Mammary epithelial cell (primary cell): ENCODE measurements at regions not wholly inside any gene's neighbourhood (a gene's known extent, or its start where the extent isn't known, plus 50 kb on each side); places are given as distances from the start of the nearest gene placed in this dataset.

ENCODE experiments used
- EZH2 ChIP-seq: IDR thresholded peaks from 2 replicates; pipeline ENCODE4 v1.6.1; 2012; ENCODE audit warnings: low read length, inconsistent platforms, borderline replicate concordance
- TF ChIP-seq, protein P1 (sequence below), 2 donors: IDR thresholded peaks in 1 of 2; conservative IDR thresholded peaks in 1 of 2; 2 replicates each; pipeline ENCODE4 v1.5.1; 2011 to 2012; ENCODE audit warnings: inconsistent platforms in 2 of 2, low read length in 2 of 2, mild to moderate bottlenecking in 2 of 2, control low read depth in 1 of 2, low read depth in 1 of 2; ENCODE audit not compliant: insufficient read depth in 1 of 2; ENCODE audit errors: extremely low read depth in 1 of 2

DNA sequence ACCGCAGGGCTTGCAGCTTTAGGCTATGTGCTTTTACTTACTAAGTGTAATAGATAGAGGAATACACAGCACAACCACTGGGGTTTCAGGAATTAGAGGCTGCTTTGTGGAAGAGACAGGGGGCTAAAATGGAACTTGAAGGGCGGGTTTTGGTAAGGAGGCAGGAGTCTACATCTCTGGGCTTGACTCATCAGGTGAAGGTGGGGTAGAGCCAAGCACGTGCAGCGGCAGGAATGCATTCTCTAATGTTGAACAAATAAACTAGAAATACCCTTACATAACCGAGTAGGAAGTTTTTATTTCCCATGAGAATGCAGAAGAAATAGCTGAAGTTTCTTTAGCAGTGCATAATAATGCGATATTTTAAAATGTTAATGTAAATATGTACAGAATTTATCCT is 673.8 kb upstream of the SALL3 start:
- TF ChIP-seq, protein P1, sequence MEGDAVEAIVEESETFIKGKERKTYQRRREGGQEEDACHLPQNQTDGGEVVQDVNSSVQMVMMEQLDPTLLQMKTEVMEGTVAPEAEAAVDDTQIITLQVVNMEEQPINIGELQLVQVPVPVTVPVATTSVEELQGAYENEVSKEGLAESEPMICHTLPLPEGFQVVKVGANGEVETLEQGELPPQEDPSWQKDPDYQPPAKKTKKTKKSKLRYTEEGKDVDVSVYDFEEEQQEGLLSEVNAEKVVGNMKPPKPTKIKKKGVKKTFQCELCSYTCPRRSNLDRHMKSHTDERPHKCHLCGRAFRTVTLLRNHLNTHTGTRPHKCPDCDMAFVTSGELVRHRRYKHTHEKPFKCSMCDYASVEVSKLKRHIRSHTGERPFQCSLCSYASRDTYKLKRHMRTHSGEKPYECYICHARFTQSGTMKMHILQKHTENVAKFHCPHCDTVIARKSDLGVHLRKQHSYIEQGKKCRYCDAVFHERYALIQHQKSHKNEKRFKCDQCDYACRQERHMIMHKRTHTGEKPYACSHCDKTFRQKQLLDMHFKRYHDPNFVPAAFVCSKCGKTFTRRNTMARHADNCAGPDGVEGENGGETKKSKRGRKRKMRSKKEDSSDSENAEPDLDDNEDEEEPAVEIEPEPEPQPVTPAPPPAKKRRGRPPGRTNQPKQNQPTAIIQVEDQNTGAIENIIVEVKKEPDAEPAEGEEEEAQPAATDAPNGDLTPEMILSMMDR (conservative IDR thresholded peaks at IDR 0.05 in 1 of 2, IDR thresholded peaks at IDR 0.05 in 1 of 2; ENCODE audit: extremely low read depth in 1 of 2, insufficient read depth in 1 of 2, low read depth in 1 of 2, low read length in 2 of 2), result no peak
- TF ChIP-seq EZH2, result no peak
